Tibial nerve (tissue), 4 donors: ENCODE measurements at regions not wholly inside any gene's neighbourhood (a gene's known extent, or its start where the extent isn't known, plus 50 kb on each side); places are given as distances from the start of the nearest gene placed in this dataset.

ENCODE experiments used
- CTCF ChIP-seq, 5 experiments: fragments of 200-600 bp in 3 of 5; fragments of 450-650 bp in 2 of 5; sonication (generic) in 3 of 5; IDR thresholded peaks; one replicate each; pipeline ENCODE4 v1.5.1; 2016 to 2019; ENCODE audit warnings: antibody characterized with exemption in 5 of 5, mild to moderate bottlenecking in 3 of 5, moderate library complexity in 2 of 5
- EP300 ChIP-seq, 2 donors: sonication (generic); formaldehyde crosslinking; IDR thresholded peaks; one replicate each; pipeline ENCODE4 v1.6.1; 2017; ENCODE audit warnings: antibody characterized with exemption in 2 of 2, mild to moderate bottlenecking in 1 of 2
- POLR2A ChIP-seq, 2 donors: fragments of 450-650 bp; IDR thresholded peaks; one replicate each; pipeline ENCODE4 v1.6.1; 2017; ENCODE audit warnings: antibody characterized with exemption in 2 of 2, mild to moderate bottlenecking in 2 of 2, moderate library complexity in 2 of 2

- TF ChIP-seq CTCF (IDR thresholded peaks at IDR 0.05) (no peak), EP300 (IDR thresholded peaks at IDR 0.05) (no peak), POLR2A (IDR thresholded peaks at IDR 0.05) (no peak)
Observed at GRCh38 chr12:19763488-19763887, 324.2 kb downstream of the AEBP2 start.
